GM13977 (cell line): ENCODE measurements at regions not wholly inside any gene's neighbourhood (a gene's known extent, or its start where the extent isn't known, plus 50 kb on each side); places are given as distances from the start of the nearest gene placed in this dataset.

ENCODE experiments used
- DNase-seq: peaks from one replicate; pipeline ENCODE4 v3.0.0; 2012; ENCODE audit warnings: low spot score
- in situ Hi-C: fragments of 300-500 bp; cut with MboI; formaldehyde crosslinking; loops from one replicate; pipeline ENCODE4 v1.12.0; 2022; ENCODE audit warnings: low sequenced_read_pairs, low pct_unique_long_range_greater_than_20kb, mixed read lengths, inconsistent platforms; ENCODE audit not compliant: unreplicated experiment
- TF ChIP-seq, protein P1 (sequence below): IDR thresholded peaks from 2 replicates; pipeline ENCODE4 v1.5.1; 2012; ENCODE audit warnings: mild to moderate bottlenecking, control low read depth; ENCODE audit not compliant: insufficient read depth; ENCODE audit errors: extremely low read depth, missing control alignments

DNA sequence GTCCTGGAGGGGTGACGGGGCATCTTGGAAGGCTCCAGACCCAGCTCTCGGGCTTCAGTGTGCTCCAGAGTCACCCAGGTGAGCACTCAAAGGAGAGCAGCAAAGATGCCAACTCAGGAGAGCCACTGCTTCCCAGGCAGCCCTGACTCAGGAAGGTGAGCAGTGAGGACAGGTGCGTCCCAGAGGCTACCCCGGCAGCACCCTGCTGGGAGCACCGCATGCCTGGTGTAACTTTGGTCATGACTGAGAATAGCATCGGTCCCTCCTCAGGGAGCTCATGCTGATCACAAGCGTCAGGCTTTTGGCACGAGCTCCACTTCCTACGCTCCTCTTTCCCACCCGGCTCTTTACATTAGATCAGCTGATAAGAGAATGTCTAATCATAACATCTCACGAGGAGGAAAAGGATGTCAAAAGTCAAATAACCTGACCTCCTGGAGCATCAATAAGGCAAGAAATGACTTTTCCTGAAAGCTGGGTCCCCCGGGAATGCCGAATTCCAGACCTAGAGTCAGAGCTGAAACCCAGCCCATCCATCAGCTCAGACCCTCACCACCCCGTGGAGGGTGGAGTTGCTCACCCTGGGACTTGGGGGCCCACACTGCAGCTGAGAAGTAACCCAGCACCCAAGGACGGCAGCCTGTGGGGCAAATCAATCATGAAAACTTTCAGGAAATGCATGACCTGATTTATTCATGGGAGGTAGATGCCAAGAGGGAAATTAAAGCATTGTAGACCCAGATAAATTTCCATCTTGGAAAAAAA is 248.8 kb downstream of the ACKR3 start:
- no peak for DNase-seq
- TF ChIP-seq, protein P1, sequence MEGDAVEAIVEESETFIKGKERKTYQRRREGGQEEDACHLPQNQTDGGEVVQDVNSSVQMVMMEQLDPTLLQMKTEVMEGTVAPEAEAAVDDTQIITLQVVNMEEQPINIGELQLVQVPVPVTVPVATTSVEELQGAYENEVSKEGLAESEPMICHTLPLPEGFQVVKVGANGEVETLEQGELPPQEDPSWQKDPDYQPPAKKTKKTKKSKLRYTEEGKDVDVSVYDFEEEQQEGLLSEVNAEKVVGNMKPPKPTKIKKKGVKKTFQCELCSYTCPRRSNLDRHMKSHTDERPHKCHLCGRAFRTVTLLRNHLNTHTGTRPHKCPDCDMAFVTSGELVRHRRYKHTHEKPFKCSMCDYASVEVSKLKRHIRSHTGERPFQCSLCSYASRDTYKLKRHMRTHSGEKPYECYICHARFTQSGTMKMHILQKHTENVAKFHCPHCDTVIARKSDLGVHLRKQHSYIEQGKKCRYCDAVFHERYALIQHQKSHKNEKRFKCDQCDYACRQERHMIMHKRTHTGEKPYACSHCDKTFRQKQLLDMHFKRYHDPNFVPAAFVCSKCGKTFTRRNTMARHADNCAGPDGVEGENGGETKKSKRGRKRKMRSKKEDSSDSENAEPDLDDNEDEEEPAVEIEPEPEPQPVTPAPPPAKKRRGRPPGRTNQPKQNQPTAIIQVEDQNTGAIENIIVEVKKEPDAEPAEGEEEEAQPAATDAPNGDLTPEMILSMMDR, result no peak
- in situ Hi-C loops, result no loop called here

DNA sequence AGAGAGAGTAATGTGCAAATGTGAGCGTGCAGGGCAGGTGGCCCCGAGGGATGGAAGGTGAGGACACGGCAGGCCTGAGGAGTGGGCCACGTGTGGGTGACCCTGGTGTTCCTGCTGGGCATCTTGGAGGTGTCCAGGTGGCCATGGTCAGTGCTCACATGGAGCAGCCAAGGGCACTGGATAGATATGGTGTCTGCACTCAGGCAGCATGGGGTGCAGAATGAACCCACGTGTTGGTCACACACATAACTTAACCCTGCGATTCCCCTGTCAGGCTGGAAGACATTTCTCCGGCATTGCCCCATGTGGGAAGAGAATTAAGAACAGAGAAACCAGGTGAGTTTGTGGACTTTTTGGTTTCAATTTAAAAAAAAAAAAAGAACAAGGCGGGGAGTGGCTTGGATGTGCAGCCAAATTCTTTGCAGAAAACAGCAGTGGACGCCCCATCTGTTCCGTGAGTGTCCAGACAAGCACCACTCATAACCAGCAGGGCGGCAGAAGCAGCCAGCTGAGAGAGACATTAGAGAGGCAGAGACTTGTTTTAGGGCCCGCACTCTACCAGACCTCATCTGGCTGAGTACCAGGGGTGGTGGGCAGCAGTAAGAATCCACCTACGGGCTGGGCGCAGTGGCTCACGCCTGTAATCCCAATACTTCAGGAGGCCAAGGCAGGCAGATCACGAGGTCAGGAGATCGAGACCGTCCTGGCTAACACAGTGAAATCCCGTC is 249.8 kb downstream of the ACKR3 start:
- in situ Hi-C loops, result no loop called here
- TF ChIP-seq, protein P1, result no peak
- no peak for DNase-seq

GRCh38 chr2:236820763-236821344 is 251.2 kb downstream of the ACKR3 start:
- in situ Hi-C loops, result no loop called here
- TF ChIP-seq, protein P1, result no peak

GRCh38 chr2:236823041-236823629 is 253.5 kb downstream of the ACKR3 start:
- TF ChIP-seq, protein P1, result no peak
- no peak for DNase-seq
- in situ Hi-C loops, result no loop called here

More at GRCh38 chr2:236820763-236821344, 251.2 kb downstream of the ACKR3 start:
- no peak for DNase-seq

DNA sequence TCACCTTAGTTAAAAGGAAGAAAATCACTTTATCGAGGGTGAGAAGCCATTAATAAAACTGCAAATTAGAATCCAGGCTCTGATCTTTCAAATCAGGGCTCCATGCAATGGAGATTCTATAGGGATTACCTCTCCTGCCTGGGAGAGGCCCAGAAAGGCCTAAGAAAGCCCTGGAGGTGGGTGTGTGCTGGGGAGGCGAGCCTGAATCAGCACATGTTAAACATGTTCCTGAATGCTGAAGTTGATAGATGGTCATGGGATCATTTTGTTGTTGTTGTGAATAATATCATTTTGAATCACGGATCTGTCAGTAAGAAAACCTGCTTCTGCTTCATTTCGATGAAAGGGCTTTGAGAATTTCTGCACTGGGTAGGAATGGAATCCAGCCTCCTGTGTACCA is 254.3 kb downstream of the ACKR3 start:
- no peak for DNase-seq
- TF ChIP-seq, protein P1, result no peak
- in situ Hi-C loops, result no loop called here

GRCh38 chr2:236824836-236825235 is 255.2 kb downstream of the ACKR3 start:
- in situ Hi-C loops, result no loop called here
- DNase-seq, result no peak
- TF ChIP-seq, protein P1, result no peak
